Right atrium auricular region (tissue), 2 donors: ENCODE measurements at regions not wholly inside any gene's neighbourhood (a gene's known extent, or its start where the extent isn't known, plus 50 kb on each side); places are given as distances from the start of the nearest gene placed in this dataset.

Source experiments
- DNase-seq: peaks from one replicate; pipeline ENCODE4 v3.0.0-alpha.2; 2019; ENCODE audit warnings: low spot score
- H3K27ac ChIP-seq, 2 donors: fragments of 200-600 bp; sonication (generic); 1 replicate in 1 of 2; 2 replicates in 1 of 2; pipeline ENCODE4 v1.5.1; 2016 to 2019
- H3K27me3 ChIP-seq, 2 donors: fragments of 200-600 bp; sonication (generic); one replicate each; pipeline versions ENCODE4 v1.5.1 to v1.6.0; 2017 to 2019
- H3K36me3 ChIP-seq: fragments of 200-600 bp; sonication (generic); one replicate; pipeline ENCODE4 v1.5.1; 2016
- H3K4me1 ChIP-seq, 2 donors: fragments of 200-600 bp; sonication (generic); one replicate each; pipeline versions ENCODE4 v1.5.1 to v1.6.0; 2017 to 2019
- H3K4me3 ChIP-seq, 2 donors: fragments of 200-600 bp; sonication (generic); 1 replicate in 1 of 2; 2 replicates in 1 of 2; pipeline ENCODE4 v1.5.1; 2017 to 2019; ENCODE audit warnings: mild to moderate bottlenecking in 1 of 2, moderate library complexity in 1 of 2
- H3K9me3 ChIP-seq, 2 donors: fragments of 200-600 bp; sonication (generic); one replicate each; pipeline ENCODE4 v1.5.1; 2019
- CTCF ChIP-seq, 2 donors: fragments of 200-600 bp; sonication (generic); IDR thresholded peaks; one replicate each; pipeline ENCODE4 v1.5.1; 2019; ENCODE audit warnings: antibody characterized with exemption in 2 of 2

GRCh38 chr6:12229332-12229731 lies 60.8 kb upstream of the EDN1 start:
- H3K4me1 ChIP-seq = no peaks in the 10 kb centered on the region
- DNase-seq = no peak
- H3K27ac ChIP-seq = no peak overlapping the region
- no peaks in the 10 kb centered on the region for H3K36me3 ChIP-seq
- TF ChIP-seq CTCF (IDR thresholded peaks at IDR 0.05) = no peak
- H3K27me3 ChIP-seq = no peaks in the 10 kb centered on the region
- H3K4me3 ChIP-seq = no peak overlapping the region
- H3K9me3 ChIP-seq = no peaks in the 10 kb centered on the region

- no peaks in the 10 kb centered on the region for H3K4me1 ChIP-seq
- no peak overlapping the region for H3K4me3 ChIP-seq
- TF ChIP-seq CTCF (IDR thresholded peaks at IDR 0.05) = no peak
- H3K27ac ChIP-seq = no peak overlapping the region
- no peaks in the 10 kb centered on the region for H3K27me3 ChIP-seq
- DNase-seq = no peak
- no peaks in the 10 kb centered on the region for H3K36me3 ChIP-seq
- no peaks in the 10 kb centered on the region for H3K9me3 ChIP-seq
Observed at GRCh38 chr6:12230523-12230922, 59.6 kb upstream of the EDN1 start.

GRCh38 chr6:12232339-12232738 lies 57.8 kb upstream of the EDN1 start:
- Histone ChIP-seq H3K27ac (no peak overlapping the region), H3K4me3 (no peak overlapping the region), H3K9me3 (no peaks in the 10 kb centered on the region), H3K4me1 (no peaks in the 10 kb centered on the region), H3K27me3 (no peaks in the 10 kb centered on the region), H3K36me3 (no peaks in the 10 kb centered on the region)
- DNase-seq = no peak
- TF ChIP-seq CTCF (IDR thresholded peaks at IDR 0.05) = no peak

DNA sequence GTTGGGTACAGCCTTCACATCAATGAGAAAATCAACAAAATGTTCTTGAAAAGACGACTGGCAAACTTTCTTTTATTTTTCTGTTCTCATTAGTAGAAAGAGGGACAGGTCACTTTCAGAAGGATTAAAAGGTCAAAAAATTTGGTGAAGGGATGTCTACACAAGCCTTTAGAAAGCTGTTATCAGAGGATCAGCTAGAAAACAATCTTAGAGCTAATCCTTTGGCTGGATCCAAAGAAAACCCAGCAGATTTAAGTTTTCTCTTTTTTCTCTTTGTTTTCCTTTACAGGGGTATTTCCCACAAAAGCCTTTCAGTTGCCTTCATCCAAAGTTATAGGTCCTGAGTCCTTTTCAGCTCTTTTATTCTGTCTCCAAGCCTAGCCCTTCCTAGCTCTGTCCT lies 57.3 kb upstream of the EDN1 start:
- no peaks in the 10 kb centered on the region for H3K36me3 ChIP-seq
- no peaks in the 10 kb centered on the region for H3K4me1 ChIP-seq
- H3K4me3 ChIP-seq = no peak overlapping the region
- no peak for DNase-seq
- TF ChIP-seq CTCF (IDR thresholded peaks at IDR 0.05) = no peak
- H3K27me3 ChIP-seq = no peaks in the 10 kb centered on the region
- H3K27ac ChIP-seq = no peak overlapping the region
- H3K9me3 ChIP-seq = no peaks in the 10 kb centered on the region

DNA sequence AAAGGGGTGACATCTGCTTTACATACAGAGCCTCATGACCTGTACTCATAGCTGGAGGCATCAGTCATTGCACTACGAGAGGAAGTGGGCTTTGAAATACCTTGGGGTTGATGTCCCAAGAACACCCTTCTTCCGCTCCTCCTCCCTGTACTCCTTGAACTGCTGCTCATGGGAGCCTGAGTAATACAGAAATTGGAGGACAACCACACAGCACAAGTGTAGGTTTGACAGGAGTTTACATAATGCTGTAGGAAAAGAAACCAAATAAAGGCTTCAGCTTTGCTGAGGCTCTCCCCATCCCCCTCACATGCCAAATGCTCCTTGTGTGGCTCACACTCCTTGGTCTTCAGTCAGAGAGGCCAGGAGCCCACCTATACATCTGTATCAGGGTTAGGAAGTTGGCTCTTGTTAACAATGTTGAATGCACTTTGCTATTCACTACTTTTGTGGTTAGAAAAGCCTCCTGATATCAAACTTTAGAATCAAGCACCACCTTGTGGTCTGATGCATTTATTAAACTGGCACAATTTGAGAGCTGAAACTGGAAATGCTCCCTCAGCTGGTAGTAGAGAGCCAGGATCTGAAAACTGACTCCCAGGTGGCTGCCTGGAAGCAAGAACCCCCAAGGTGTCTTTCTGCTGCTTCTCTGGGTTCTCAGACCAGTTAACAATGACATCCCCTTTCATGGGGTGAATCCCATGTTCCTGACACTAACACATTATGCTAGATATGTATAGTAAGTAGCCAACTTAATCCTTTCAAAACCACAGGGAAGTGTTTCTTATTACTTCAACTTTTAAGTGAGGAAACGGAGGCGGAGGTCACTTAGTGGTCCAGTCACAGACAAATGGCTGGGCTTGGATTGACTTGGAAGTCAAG lies 56.2 kb upstream of the EDN1 start:
- no peak overlapping the region for H3K4me3 ChIP-seq
- peak; percentile 39 to 85 for TF ChIP-seq CTCF (IDR thresholded peaks at IDR 0.05)
- H3K36me3 ChIP-seq = no peaks in the 10 kb centered on the region
- no peaks in the 10 kb centered on the region for H3K4me1 ChIP-seq
- no peaks in the 10 kb centered on the region for H3K27me3 ChIP-seq
- H3K9me3 ChIP-seq = no peaks in the 10 kb centered on the region
- H3K27ac ChIP-seq = no peak overlapping the region
- DNase-seq = no peak

GRCh38 chr6:12235341-12235740 lies 54.8 kb upstream of the EDN1 start:
- H3K4me3 ChIP-seq = no peak overlapping the region
- H3K4me1 ChIP-seq = no peaks in the 10 kb centered on the region
- H3K9me3 ChIP-seq = no peaks in the 10 kb centered on the region
- no peak overlapping the region for H3K27ac ChIP-seq
- no peak for TF ChIP-seq CTCF (IDR thresholded peaks at IDR 0.05)
- H3K36me3 ChIP-seq = no peaks in the 10 kb centered on the region
- H3K27me3 ChIP-seq = no peaks in the 10 kb centered on the region
- no peak for DNase-seq
